Embryonic facial prominence (tissue), 1 donor: ENCODE measurements at regions not wholly inside any gene's neighbourhood (a gene's known extent, or its start where the extent isn't known, plus 50 kb on each side); places are given as distances from the start of the nearest gene placed in this dataset.
"Not testable (repeated sequence)": the region's sequence is repeated elsewhere in the genome, so short reads cannot be mapped to it uniquely, and the experiment has no call there.

ENCODE experiments used
- DNase-seq: peaks from one replicate; pipeline ENCODE4 v3.0.0-alpha.2; 2016; ENCODE audit errors: extremely low spot score

DNA sequence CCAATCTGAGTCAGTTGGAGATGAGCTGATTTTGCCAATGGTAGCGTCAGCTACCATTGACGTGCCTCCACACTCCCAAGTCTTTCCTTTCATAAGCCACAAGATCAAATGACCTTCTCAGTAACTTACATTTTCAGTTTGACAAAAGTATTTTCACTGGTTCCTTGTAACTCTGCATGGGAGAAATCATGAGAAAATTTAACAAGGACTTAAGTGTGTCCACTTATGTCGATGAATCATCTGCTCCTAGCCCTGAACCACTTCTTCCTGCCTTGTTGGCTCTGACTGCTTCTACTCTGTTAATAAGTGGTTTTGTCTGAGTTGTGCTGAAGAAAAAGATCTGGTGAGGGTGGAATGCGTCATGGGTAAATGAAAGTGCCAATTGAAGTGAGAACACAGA is 101.2 kb downstream of the NFKBIZ start:
- DNase-seq: no peak

DNA sequence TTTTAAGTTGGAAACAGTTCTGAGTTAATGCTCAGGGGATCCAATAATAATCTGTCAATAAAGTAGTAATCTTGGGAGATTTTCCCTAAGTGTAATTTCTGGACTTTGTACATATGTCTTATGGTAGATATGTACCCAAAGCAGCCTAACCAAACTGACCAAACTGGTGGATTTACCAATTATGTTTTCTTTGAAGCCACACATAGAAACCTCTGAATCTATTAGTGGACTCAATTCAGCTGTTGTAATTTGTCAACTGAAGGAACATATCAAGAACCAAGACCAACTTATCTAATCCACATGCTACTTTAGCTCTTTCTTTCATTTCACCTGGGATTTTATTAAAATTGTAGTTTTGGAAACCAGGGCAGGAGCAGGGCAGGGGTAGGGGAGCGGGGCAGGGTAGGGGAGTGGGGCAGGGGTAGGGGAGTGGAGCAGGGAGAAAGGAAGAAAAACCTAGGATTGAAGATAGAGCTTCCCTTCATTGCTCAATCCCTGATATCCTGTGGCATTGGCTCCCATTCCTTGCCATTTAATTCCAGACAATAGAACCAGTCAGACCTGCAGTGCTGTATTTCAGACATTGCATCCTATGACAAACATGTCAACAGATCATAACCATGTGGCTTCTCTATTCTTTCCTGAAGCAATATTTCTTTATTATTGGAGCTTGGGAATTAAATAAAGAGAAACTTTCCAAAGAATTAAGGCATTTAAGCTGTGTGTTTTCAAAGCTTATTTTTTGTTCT is 101.8 kb downstream of the NFKBIZ start:
- no peak for DNase-seq

DNA sequence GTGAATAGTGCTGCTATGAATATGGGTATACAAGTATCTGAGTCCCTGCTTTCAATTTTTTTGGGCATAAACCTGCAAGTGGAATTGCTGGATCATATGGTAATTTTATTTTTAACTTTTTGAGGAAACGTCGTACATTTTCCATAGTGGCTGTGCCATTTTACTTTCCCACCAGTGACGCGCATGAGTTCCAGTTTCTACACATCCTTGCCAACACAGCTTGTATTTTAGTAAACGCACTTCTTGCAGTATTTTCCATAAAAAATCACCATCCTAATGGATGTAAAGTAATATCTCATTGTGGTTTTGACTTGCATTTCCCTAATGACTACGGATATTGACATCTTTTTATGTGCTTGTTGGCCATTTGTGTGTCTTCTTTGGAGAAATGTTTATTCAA is 105.0 kb downstream of the NFKBIZ start:
- no peak for DNase-seq

DNA sequence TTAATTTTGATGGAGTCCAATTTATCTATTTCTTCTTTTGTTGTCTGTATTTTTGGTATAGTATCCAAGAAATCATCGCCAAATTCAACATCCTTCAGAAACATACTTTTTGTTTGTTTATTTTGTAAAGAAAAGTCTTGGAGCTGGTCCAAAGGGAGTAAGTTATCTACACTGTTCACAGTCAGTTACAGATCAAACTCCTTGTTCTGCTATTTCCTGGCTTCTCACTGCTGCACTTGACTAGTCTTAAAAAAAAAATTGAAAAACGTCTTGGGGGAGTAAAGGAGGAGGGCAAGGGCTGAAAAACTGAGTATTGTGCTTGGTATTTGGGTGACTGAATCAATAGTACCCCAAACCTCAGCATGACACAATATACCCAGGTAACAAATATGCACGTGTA is 105.6 kb downstream of the NFKBIZ start:
- no peak for DNase-seq

DNA sequence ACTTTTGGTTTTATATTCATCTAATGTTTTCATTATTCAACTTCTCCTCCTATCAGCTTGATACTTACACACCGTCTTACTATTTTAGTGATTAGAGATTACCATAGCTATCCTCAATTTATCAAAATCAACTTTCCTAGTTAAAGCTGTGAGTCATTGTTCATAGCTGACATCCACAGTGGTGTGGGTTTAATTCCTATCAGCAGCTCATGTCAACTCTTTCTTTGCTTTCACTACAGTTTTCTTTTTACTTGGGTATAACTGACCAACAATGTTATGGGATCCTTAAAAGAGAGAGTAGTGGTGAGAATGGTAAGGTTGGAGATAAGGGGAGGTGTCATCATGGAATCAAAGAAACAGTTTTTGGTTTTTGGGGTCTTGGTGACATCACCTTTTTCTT is 112.7 kb downstream of the NFKBIZ start:
- DNase-seq: no peak

DNA sequence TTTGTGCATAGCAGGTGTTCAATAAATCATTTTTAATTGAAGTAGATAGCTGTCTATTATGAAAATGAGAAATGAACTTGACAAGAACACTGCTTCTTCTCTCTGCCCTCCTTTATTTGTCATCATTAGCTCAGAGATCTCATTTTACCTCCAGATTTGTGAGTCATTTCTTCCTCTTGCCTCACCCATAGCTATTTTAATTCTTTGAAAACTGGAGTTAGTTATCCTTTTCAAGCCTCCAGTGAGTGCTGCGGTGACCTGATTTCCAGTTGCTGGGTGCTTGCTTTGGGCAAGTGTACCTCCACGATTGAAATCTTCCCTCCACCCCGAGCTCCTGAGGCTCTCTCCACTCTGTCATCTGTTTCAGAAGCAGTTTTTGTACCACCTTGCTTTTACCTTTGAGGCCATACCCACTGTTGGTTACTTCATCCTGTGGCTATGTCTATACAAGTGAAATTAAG is 114.6 kb downstream of the NFKBIZ start:
- no peak for DNase-seq

DNA sequence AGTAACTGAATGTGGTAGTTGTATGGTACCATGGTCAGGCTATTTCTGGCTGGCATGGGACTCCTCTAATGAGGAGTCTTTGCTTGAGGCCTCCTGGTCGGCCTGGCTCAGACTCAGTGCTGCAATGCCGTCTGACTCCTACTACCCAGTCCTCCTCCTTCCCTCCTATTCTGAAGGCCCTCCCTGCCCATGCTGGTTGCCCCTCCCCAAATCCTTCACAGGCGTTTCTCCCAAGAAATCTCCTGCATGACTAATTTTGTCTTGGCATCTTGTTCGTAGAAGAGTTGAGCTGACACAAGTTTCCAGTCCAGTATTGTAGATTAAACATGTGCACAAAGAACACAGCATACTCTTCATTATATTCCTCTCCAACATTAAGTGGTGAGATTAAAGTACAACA is 115.5 kb downstream of the NFKBIZ start:
- no peak for DNase-seq

DNA sequence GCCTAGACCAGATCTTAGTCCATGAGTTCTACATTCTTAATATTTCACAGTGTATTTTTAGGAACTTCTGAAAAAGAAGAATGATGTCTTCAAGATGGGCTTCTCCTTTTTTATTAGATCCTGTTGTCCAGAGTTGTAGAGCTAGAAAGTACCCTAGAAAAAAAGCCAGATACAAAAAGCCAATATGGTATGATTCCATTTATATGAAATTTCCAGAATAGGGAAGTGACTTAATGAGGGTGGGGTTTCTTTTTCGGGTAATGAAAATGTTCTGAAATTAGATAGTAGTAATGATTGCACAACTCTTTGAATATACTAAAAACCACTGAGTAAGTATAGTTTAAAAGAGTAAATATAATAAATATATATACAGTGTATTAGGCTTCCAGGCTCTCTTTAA is 116.9 kb downstream of the NFKBIZ start:
- no peak for DNase-seq

DNA sequence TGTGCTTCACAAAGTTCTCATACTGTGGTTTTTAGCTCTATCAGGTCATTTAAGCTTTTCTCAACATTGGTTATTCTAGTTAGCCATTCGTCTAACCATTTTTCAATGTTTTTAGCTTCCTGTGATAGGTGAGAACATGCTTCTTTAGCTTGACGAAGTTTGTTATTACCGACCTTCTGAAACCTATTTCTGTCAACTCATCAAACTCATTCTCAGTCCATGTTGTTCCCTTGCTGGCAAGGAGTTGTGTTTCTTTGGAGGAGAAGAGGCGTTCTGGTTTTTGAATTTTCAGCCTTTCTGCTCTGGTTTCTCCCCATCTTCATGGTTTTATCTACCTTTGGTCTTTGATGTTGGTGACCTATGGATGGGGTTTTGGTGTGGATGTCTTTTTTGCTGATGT is 120.9 kb downstream of the NFKBIZ start:
- no peak for DNase-seq

DNA sequence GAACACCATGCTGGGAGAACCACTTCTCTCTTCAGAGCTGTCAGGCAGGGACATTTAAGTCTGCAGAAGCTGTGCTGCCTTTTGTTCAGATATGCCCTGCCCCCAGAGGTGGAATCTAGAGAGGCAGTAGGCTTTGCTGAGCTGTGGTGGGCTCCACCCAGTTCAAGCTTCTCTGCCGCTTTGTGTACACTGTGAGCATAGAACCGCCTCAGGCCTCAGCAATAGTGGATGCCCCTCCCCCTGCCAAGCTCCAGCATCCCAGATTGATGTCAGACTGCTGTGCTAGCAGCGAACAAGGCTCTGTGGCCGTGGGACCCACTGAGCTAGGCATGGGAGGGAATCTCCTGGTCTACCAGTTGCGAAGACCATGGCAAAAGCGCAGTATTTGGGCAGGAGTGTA is 121.6 kb downstream of the NFKBIZ start:
- no peak for DNase-seq

DNA sequence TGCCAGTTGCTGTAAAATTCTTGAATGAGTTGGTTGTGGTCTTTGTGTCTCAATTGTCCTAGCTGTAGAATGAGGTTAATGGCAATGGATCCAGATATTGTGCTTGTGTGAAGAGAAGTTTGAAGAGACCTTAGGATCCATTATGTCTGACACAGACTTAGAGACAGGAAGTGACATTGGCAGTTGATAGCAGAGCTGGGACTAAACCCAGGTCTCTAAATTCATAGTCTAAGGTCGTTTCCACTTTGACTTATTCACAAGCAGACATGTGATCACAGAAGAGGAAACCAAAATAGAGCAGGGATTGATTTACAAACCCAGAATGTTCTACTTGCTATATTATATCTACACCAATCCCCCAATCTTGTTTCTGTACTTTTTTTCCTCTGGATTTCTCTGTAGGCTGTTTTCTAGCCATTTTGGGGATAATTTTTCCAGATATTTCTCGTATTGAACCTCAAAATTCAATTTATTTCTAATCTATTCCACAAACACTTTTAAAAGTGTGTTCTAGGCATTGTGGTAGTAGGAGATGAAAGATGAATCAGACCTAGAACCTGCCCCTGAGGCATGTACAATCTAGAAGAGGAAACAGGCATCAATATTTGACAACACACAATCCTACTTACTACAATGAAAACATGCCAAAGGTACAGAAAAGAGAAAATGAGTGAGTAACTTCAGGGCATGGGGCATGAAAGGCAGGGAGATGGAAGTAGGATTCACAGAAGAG is 123.3 kb downstream of the NFKBIZ start:
- no peak for DNase-seq

DNA sequence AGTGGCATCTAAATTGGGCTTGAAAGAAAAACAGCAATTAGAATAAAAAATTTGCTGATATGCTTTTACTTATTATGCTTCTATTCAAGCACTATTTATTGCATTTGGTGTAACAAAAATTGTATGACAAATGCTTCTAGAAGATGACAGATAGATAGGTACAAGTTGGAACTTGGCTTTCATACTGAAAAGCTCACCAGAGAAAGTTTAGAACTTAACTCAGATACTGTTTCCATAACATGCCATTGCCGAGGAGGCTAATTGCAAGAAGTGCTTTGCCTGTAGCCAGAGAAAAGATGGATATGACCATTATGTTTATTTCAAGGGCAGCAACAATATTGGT is 123.8 kb downstream of the NFKBIZ start:
- DNase-seq: no peak

DNA sequence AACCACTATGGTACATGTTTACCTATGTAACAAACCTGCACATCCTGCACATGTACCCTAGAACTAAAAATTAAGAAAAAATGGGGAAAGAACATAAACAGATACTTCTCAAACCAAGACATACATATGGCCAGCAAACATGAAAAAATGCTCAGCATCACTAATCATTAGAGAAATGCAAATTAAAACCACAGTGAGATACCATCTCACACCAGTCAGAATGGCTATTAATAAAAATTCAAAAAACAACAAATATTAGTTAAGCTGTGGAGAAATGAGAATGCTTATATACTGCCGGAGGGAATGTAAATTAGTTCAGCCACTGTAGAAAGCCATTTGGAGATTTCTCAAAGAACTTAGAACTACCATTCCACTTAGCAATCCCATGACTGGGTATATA is 126.1 kb downstream of the NFKBIZ start:
- not testable (repeated sequence) for DNase-seq

DNA sequence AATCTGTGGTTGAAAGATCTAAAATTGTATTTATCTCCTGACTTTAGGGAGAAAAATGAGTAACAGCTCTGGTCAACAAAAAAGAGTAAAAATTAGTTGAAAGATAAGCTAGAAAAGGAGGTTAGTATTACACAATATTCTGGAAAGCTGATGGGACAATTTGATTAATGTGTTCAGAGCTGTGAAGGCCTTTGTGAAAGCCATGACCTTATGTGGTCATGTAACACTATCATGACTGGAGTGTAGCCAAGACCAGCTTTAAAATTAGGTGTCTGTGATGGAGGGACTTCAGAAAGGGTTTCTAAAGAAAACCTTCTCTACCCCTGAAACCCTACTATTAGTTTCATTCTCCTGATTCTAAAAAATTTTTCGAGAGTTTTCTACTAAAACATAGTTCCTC is 127.2 kb downstream of the NFKBIZ start:
- DNase-seq: no peak

DNA sequence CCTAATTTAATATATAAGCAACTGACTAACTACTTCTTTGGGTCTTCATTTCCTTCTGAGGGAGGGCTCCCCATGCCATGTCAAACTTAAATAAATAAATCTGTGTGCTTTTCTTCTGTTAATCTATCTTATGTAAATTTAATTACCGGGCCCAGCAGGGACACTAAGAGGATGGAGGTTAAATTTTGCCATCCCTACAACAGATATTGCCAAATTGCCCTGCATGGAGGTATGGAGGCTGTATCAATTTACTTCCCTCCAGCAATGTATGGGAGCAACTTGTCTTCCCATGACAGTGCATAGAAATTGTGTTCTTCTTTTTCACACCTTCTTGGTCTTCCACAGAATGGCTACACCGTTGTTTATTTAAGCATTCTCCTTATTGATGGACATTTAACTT is 129.0 kb downstream of the NFKBIZ start:
- DNase-seq: no peak

DNA sequence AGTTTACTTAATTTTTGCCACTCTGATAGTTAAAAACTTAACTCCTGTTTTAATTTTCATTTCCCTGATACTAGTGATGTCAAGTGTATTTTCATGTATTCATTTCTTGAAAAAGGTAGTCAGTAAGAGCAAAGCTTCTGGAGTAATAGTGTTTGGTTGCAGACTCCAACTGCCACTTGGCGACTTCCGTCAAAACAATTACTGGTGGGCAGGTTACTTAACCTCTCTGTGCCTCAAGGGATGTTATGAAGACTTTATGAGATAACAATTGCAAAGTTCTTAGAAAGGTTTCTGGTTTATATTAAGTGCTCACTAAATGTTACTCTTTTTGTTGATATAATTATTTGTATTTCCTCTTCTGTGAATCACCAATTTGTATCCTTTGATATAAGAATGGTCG is 129.7 kb downstream of the NFKBIZ start:
- no peak for DNase-seq

DNA sequence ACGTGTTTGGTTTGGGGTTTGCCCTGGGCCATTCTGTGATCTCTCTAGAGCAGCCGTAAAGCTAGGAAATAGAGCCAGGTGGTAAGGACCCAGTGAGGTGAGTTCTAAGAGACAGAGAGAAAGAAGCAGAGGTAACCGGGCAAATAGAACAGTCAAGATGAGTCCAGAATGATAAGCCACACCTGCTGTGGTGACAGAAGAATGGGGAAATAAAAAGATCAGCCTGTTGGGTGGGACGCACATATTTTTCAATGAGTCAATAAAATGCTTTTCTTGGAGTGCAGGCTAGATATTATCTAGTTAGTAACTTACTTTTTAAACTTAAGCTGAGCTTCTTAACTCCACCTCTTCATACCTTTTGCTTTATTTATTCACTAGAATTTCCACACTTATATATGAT is 135.0 kb downstream of the NFKBIZ start:
- no peak for DNase-seq

DNA sequence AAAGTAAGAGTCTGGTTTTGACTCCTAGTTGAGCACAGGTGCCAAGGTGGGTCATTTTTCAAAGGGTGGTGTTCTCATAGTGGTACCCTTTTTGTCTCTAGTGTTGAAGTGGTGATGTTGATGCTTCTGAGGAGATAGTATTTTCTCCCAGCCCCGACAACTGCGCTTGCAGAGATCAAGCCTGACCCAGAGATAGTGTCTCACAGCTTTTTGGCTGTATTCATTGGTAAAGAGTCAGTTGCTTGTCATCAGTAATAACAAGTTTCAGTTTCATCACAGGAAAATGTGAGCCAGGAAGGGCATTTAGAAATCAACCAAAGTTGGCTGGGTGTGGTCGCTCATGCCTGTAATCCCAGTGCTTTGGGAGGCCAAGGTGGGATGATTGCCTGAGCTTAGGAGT is 139.3 kb downstream of the NFKBIZ start:
- no peak for DNase-seq

DNA sequence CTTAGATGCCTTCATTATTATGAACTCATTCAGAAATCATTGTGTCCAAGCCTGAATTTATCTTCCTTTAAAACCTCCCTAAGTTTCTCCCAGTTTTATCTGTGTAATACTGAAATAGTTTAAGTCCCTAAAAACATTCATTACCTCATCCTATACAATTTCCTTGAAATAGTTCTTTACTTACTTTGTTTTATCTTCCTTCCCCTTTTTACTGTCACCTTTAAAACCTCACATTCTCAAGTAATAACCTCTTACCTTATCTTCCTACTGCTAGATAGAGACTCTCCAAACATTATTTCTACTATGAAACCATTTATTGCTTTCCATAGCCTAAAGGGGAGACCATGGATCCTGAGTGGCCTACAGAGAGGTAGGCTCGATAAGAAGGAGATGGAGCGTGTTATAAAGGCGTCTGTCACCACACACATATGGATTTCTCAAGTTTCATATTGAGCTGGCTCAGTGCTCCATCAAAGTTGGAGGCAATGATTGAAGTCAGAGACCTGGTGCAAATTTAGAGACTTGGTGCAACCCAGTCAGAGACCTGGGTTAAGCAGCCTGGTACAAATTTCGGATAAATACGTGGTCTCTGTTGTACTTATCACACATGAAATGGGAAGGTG is 140.4 kb downstream of the NFKBIZ start:
- DNase-seq: no peak

DNA sequence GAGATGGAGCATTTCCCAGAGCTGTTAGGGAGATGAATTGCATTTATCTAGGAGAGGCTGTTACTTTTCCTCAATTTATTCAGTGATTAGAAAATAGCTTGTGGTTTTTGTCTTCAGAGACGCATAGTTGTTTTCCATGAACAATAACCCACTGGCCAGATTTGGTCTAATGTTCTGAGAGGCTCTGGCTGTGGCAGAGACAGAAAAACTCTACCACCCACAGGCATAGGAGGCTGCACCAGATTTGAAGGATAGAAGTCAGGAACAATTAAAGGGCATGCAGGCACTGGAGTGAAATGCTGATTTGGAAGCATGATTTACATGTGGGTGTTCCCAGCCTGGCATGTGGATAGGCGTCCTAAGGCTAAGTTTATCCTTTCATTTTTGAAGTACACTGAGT is 143.5 kb downstream of the NFKBIZ start:
- no peak for DNase-seq

DNA sequence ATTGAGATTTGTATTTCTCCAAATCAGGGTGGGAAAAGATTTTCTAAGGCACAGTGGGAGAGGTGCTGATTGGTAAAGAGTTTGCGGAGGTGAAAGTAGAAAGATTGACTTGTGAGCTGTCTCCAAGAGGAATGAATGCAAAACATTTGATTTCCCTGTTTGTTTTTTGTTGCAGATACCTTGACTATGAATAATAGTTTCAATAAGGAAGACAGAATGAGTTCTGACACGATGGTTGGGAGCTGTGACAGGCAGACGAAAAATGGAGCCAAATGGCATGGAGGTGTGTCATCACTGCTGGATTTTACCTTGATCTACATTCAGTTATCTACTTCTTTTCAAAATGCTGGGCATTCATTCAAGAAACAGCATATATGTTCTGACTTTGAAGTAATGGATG is 145.1 kb downstream of the NFKBIZ start:
- no peak for DNase-seq

DNA sequence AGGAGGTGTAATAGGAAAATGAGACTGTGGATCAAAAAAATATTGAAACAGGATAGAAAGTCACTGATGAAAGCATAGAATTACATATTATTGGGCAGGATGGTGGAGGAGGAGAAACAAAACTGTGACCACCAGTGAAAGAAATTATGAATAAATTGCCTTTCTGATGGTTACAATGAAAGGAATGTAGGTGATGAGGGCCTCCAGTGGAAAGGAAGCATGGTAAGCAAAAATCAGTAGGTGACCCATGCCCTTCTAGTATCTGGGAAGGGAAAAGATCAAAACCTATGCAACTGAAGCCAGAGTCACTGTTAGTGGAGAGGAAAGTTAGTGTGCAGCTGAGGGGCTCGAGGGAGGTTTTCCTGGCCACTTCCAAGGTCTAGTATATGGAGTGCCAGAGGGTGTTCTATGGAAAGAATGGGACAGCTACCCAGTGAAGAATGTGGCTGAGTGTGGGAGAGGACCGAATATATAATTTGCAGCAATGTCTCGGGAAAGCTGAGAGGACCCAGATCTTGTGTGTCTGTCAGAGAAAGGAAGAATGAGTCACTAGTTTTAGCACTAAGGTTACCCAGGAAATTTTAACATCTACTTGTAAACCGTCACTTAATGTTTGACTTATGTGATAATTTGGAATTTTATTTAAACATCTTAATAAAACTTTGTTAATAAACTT is 146.2 kb downstream of the NFKBIZ start:
- DNase-seq: no peak

DNA sequence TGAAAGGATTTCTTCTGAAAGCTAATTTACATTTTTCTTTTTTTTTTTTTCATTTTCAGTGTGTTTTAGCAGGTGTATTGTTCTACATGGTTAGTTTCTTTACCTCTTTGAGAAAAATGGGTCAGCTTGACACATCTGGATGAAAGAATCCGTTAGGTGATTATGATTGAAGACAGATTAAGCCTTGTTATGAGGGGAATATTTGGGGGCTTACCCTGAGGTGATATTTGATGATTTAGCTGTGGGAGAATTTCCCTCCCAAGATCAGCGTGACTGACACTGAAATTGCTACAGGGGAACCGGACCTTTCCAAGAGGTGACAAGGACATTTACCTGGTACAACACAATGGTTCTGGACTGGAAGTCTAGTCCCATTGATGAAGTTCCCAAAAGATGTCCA is 147.5 kb downstream of the NFKBIZ start:
- no peak for DNase-seq
